GM13977 (cell line): ENCODE measurements at regions not wholly inside any gene's neighbourhood (a gene's known extent, or its start where the extent isn't known, plus 50 kb on each side); places are given as distances from the start of the nearest gene placed in this dataset.

Source experiments
- DNase-seq: peaks from one replicate; pipeline ENCODE4 v3.0.0; 2012; ENCODE audit warnings: low spot score
- in situ Hi-C: fragments of 300-500 bp; cut with MboI; formaldehyde crosslinking; loops from one replicate; pipeline ENCODE4 v1.12.0; 2022; ENCODE audit warnings: low sequenced_read_pairs, low pct_unique_long_range_greater_than_20kb, mixed read lengths, inconsistent platforms; ENCODE audit not compliant: unreplicated experiment
- TF ChIP-seq, protein P1 (sequence below): IDR thresholded peaks from 2 replicates; pipeline ENCODE4 v1.5.1; 2012; ENCODE audit warnings: mild to moderate bottlenecking, control low read depth; ENCODE audit not compliant: insufficient read depth; ENCODE audit errors: extremely low read depth, missing control alignments

- no peak for DNase-seq
- TF ChIP-seq, protein P1, sequence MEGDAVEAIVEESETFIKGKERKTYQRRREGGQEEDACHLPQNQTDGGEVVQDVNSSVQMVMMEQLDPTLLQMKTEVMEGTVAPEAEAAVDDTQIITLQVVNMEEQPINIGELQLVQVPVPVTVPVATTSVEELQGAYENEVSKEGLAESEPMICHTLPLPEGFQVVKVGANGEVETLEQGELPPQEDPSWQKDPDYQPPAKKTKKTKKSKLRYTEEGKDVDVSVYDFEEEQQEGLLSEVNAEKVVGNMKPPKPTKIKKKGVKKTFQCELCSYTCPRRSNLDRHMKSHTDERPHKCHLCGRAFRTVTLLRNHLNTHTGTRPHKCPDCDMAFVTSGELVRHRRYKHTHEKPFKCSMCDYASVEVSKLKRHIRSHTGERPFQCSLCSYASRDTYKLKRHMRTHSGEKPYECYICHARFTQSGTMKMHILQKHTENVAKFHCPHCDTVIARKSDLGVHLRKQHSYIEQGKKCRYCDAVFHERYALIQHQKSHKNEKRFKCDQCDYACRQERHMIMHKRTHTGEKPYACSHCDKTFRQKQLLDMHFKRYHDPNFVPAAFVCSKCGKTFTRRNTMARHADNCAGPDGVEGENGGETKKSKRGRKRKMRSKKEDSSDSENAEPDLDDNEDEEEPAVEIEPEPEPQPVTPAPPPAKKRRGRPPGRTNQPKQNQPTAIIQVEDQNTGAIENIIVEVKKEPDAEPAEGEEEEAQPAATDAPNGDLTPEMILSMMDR, result no peak
- in situ Hi-C loops, result no loop called here
These were observed 209.4 kb upstream of the CD96 start for GRCh38 chr3:111332488-111333080.

- DNase-seq, result no peak
- in situ Hi-C loops, result no loop called here
- TF ChIP-seq, protein P1, result no peak
These were observed 208.4 kb upstream of the CD96 start for GRCh38 chr3:111333642-111334041.

GRCh38 chr3:111335512-111336303 is 206.3 kb upstream of the CD96 start:
- DNase-seq, result no peak
- TF ChIP-seq, protein P1, result no peak
- in situ Hi-C loops, result no loop called here

DNA sequence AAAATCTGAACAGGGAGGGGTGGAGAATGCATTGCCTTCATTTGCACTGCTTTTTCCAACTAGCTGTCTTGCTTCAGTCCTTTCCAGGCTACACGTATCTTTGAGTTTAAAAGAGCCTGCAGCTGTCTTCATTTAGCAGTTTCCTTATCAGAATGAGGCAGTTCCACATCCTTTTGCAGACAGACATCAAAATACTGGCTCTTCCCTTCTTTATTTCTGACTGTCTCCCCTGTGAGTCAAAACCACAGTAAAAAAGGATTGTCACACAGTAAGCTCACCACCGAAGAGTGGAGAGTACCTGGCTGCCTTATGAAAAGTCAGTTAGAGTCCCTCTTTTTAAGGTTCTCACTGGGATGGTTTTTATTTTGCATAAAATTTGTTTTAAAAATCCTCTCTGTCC is 205.5 kb upstream of the CD96 start:
- DNase-seq, result no peak
- TF ChIP-seq, protein P1, result no peak
- in situ Hi-C loops, result no loop called here

DNA sequence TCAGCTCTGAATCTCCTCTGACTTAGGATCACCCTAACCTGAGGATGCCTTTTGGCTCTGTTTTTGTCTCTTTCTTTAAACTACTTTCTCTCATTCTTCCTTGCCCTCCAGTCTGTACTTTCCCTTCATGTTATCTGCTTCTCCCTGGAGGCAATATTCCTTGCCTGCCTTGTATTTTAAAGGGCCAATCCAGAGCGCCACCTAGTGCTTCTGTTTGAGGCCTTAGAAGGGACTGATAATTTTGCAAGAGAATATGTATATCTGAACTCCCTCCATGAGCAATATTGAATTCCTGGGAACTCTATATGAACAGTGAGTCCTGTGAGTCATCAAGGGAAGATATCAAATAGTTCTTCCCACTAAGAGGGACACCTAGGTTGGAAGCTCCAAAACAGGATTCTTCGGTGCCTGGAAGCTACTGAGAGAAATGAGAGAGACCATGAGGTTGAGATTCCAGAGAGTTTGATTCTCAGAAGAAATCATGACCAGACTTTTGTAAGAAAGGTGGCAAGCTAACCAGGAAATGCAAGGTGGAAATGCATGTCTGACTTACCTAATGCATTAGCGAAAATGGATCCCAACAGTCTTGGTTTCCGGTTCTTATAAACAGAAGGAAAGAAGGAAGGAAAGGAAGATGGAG is 203.8 kb upstream of the CD96 start:
- DNase-seq, result peak; percentile 23
- TF ChIP-seq, protein P1, result peak; percentile 68
- in situ Hi-C loops, result no loop called here

DNA sequence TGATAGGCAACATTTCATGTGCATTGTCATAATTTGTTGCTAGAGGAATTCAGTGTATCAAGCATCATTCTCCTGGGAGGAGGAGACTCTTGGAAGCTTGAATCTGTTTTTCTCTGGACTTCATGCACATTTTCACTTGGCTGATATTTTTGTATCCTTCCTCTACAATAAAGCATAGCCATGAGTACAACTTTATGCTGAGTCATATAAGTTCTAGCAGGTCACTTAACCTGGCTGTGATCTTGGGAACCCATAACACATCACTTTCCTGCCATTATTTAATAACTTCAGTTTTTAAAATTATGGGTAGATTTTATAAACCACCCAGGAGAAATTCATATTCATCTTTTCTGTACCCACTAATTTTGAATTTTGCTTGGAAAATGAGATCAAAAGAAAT is 203.0 kb upstream of the CD96 start:
- in situ Hi-C loops, result no loop called here
- TF ChIP-seq, protein P1, result no peak
- DNase-seq, result no peak
